ENCODE measurements at regions not wholly inside any gene's neighbourhood (a gene's known extent, or its start where the extent isn't known, plus 50 kb on each side); places are given as distances from the start of the nearest gene placed in this dataset.

DNA sequence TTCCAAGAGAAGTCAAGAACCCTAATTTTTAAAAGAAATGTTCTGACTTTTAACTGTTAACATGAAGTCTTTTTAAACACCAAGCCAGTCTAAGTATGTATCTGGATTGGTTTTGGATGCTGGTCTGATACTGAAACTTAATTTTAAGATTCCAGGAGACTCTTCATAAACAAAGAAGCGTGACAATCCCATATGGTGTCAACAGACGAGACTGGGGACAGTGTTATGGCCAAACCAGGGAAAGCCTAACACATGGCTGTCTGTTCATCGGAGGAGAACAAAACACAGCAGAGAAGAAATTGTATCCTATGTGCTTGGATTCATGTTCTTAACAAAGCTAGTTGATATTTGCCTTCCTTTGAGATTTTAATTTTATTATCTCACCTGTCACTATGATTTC, 80.5 kb upstream of the UPP2 start:
- ATAC-seq: no peak
- no peak overlapping the region for H3K27ac ChIP-seq
- intact Hi-C loops (cut with DNase I): no loop called here

DNA sequence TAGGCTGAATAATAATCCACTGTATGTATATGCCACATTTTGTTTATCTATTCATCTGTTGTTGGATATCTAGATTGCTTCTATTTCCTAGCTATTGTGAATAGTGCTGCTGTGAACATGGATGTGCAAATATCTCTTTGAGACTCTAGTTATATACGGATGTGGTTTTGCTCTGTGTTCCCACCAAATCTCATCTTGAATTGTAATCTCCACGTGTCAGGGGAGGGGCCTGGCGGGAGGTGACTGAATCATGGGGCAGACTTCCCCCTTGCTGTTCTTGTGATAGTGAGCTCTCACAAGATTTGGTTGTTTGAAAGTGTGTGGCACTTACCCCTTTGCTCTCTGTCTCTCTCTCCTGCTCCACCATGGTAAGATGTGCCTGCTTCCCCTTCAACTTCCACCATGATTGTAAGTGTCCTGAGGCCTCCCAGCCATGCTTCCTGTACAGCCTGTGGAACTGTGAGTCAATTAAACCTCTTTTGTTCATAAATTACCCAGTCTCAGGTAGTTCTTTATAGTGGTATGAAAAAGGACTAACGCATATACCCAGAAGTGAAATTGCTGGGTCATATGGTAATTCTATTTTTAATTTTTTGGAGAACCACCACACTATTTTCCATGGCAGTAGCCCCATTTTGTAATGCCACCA, 86.1 kb upstream of the UPP2 start:
- intact Hi-C loops (cut with DNase I): no loop called here
- H3K27ac ChIP-seq: no peak overlapping the region
- H3K27me3 ChIP-seq: no peaks in the 10 kb centered on the region
- no peaks in the 10 kb centered on the region for H3K36me3 ChIP-seq
- DNase-seq (no peak), ATAC-seq (no peak)
- no peaks in the 10 kb centered on the region for H3K9me3 ChIP-seq
- no peak overlapping the region for H3K4me3 ChIP-seq
- no peaks in the 10 kb centered on the region for H3K4me1 ChIP-seq
- TF ChIP-seq, protein P1, sequence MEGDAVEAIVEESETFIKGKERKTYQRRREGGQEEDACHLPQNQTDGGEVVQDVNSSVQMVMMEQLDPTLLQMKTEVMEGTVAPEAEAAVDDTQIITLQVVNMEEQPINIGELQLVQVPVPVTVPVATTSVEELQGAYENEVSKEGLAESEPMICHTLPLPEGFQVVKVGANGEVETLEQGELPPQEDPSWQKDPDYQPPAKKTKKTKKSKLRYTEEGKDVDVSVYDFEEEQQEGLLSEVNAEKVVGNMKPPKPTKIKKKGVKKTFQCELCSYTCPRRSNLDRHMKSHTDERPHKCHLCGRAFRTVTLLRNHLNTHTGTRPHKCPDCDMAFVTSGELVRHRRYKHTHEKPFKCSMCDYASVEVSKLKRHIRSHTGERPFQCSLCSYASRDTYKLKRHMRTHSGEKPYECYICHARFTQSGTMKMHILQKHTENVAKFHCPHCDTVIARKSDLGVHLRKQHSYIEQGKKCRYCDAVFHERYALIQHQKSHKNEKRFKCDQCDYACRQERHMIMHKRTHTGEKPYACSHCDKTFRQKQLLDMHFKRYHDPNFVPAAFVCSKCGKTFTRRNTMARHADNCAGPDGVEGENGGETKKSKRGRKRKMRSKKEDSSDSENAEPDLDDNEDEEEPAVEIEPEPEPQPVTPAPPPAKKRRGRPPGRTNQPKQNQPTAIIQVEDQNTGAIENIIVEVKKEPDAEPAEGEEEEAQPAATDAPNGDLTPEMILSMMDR (IDR thresholded peaks at IDR 0.05): no peak

More for the DNA sequence above, 80.5 kb upstream of the UPP2 start:
- Histone ChIP-seq H3K4me3 (no peak overlapping the region), H3K9me3 (no peaks in the 10 kb centered on the region), H3K4me1 (no peaks in the 10 kb centered on the region), H3K27me3 (no peaks in the 10 kb centered on the region), H3K36me3 (no peaks in the 10 kb centered on the region)
- no peak for DNase-seq
- TF ChIP-seq, protein P1 (IDR thresholded peaks at IDR 0.05): no peak

DNA sequence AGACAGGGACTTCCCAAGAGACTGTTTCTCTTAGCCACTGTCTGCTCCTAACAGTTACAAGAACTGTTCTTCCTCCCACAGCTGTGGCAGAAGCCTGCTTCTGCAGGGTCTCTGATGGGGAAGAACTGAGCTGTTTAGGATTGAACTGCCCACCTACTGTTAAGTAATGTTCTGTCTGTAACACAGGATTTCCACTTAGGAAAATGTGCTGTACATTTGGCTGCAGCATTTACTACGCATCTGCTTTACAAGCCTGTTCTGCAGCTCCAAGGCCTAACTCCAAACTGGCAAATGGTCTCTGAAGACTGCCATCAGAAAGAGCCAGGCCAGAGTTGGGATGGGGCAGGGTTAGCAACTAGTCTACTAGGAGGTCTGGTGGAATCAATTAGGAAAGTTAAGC, 87.8 kb upstream of the UPP2 start:
- DNase-seq (no peak), ATAC-seq (no peak)
- Histone ChIP-seq H3K27me3 (no peaks in the 10 kb centered on the region), H3K9me3 (no peaks in the 10 kb centered on the region), H3K36me3 (no peaks in the 10 kb centered on the region), H3K4me1 (peaks cover 7% of the 10 kb centered on the region), H3K27ac (no peak overlapping the region), H3K4me3 (no peak overlapping the region)
- TF ChIP-seq, protein P1 (IDR thresholded peaks at IDR 0.05): no peak
- intact Hi-C loops (cut with DNase I): no loop called here

DNA sequence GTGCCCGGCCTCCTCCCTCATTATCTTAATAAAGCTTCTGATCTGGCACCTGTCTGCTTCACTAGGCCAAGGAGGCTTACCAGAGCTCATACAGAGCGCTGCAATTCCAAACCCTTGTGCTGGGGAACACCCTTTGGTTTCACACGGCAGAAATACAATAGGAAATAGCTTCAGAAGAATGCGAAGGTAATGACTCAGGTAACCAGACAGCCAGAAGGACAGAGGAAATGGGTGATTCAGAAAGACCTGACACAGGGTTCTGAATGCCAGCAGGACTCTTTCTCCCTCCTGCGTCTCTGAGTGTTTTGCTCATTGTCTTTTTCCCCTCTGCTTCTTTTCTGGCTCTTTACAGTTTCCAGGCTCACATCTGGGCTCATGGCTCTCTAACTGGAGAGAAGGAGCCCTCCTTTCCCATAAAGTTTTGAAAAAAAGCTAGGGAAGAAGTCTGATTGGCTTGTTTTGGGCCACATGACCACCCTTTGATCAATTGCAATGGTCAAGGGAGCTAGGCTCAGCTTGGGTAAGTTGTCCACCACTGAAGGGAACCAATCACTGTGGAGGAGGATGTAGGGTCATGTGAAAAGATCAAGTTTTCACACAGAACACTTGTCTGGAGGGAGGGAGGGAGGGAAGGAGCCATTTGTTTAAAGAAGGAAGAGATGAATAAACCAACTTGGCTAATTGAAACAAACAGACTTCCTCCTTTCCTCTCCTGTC, 90.5 kb upstream of the UPP2 start:
- Histone ChIP-seq H3K4me1 (peaks cover 7% of the 10 kb centered on the region), H3K4me3 (no peak overlapping the region), H3K36me3 (no peaks in the 10 kb centered on the region), H3K9me3 (no peaks in the 10 kb centered on the region), H3K27me3 (no peaks in the 10 kb centered on the region), H3K27ac (no peak overlapping the region)
- DNase-seq (no peak), ATAC-seq (peak; percentile 27)
- intact Hi-C loops (cut with DNase I): no loop called here
- TF ChIP-seq, protein P1 (IDR thresholded peaks at IDR 0.05): no peak

DNA sequence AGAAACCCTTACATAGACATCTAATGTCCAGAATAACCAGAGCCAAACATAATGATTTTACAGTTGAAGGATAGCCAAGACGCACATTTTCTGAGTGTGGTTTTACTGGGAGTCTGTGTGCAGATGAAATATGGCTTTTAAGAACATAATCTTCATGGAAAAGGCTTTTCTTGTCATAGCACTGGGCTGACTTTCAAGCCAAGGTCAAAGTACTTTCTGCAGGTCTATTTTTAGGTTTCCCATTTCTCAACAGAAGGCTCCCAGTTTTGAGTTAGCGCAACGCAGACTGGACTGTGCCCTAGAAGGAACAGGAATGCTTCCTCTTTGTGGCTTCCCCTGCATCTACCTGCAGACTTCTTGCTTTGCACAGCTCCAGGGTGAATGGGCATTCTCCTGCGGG, 92.3 kb upstream of the UPP2 start:
- ATAC-seq (peak; percentile 36), DNase-seq (no peak)
- intact Hi-C loops (cut with DNase I): loop anchor here (5.0 to 10.0 kb wide), 2 partner anchors 227 to 515 kb away; no protein-coding TSS in a partner anchor
- Histone ChIP-seq H3K36me3 (no peaks in the 10 kb centered on the region), H3K4me1 (peaks cover 7% of the 10 kb centered on the region), H3K9me3 (no peaks in the 10 kb centered on the region), H3K27ac (no peak overlapping the region), H3K27me3 (no peaks in the 10 kb centered on the region), H3K4me3 (no peak overlapping the region)
- TF ChIP-seq, protein P1 (IDR thresholded peaks at IDR 0.05): no peak

Measured in upper lobe of right lung (tissue), 1 donor.